NCI-H2196 (cell line): ENCODE measurements at regions not wholly inside any gene's neighbourhood (a gene's known extent, or its start where the extent isn't known, plus 50 kb on each side); places are given as distances from the start of the nearest gene placed in this dataset.
"Not testable (repeated sequence)": the region's sequence is repeated elsewhere in the genome, so short reads cannot be mapped to it uniquely, and the experiment has no call there.

Experiments
- DNase-seq: peaks from one replicate; lab custom pipeline; 2025; ENCODE audit not compliant: unreplicated experiment; lab: John Stamatoyannopoulos, UW

- DNase-seq, result no peak
Observed at GRCh38 chr2:59236723-59237122, 995.6 kb upstream of the FANCL start.

- DNase-seq, result no peak
Observed at GRCh38 chr2:59233920-59234319, 992.8 kb upstream of the FANCL start.

- no peak for DNase-seq
Observed at GRCh38 chr2:59233448-59233847, 992.3 kb upstream of the FANCL start.

DNA sequence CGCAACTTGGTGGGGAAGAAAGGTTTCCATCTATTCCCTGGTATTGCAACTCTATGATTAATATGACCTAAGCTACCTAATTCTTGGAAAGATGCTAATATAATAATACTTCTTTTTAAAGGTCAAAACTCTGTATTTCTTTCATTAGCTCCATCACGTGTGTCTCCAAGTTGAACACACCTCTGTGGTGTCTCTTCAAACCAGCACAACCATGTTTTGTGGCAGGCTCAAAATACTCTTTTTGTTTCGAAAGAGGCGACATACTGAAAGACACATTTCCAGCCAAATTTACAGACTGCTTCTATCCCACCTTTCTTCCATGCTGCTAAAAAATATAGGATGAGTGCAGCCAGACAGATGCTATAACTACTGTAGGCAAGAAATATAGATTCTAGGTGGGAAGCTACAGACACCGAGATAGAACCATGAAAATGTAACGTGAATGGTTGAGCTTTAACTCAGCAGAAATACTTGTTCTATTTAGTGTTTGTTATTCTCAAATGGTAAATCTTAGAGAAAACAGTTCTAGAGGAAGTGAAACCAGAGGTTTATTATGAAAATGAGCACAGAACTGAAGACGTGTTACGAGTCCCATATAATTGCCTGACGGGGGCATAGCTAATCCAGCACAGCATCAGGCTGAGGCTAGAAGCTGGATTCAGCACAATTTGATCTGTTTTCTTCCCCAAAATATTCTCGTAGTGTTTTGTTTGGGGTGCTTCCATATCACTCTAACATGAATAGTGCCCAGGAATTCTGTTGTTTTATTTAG lies 991.5 kb upstream of the FANCL start:
- DNase-seq, result no peak

DNA sequence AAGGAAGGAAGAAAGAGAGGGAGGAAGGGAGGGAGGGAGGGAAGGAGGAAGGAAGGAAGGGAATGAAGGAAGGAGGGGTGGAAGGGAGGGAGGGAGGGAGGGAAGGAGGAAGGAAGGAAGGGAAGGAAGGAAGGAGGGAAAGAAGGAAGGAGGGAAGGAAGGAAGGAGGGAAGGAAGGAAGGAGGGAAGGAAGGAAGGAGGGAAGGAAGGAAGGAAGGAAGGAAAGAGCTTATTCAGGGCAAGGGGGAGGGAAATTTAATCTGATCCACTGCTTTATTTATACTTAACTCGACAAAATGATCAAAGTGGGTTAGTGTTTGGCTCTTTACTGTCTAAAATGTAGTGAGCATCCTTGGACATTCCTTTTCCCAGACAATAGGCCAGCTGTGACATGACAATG lies 985.2 kb upstream of the FANCL start:
- not testable (repeated sequence) for DNase-seq

DNA sequence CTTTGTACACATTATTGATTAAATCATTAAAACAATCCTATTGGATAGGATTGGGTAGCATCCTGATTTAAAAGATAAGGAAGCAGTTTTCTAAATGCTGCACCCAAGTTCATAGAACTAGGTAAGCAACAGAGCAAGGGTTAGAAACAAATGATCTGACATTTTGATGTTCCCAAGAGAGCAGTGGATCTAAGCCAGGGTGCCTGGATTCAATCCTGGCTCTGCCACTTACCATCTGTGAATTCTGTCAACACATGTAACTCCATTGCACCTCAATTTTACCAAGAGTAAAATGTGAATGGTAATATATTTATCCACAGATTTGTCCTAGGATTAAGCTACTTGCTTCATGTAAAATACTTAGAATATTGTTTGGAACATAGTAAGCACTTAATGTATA lies 982.6 kb upstream of the FANCL start:
- DNase-seq, result no peak

- no peak for DNase-seq
Observed at GRCh38 chr2:59217360-59217759, 976.2 kb upstream of the FANCL start.

GRCh38 chr2:59206361-59206760 lies 965.2 kb upstream of the FANCL start:
- no peak for DNase-seq

- no peak for DNase-seq
Observed at GRCh38 chr2:59204040-59204439, 962.9 kb upstream of the FANCL start.

DNA sequence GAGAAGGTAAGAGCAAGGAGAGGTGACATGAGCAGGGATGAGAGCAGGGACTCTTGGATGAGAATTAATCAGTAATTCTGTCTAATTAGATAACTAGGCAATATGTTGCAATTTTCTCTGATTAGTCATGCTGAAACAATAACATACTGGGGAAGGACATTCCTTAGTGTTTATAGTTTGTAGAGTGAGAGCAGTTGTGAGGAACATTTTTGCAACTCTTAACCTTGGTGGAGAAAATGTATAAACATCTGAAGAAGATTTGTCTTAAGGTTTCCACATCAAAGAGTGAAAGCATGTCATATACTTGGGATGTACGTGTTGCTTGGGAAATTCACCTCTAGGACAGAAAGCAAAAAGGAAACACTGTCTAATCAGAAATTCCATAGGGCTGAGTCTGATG lies 955.4 kb upstream of the FANCL start:
- DNase-seq, result no peak

- no peak for DNase-seq
Observed at GRCh38 chr2:59195851-59196250, 954.7 kb upstream of the FANCL start.

GRCh38 chr2:59191781-59192180 lies 950.7 kb upstream of the FANCL start:
- no peak for DNase-seq

GRCh38 chr2:59190518-59190917 lies 949.4 kb upstream of the FANCL start:
- DNase-seq, result no peak

- DNase-seq, result no peak
Observed at GRCh38 chr2:59184276-59185020, 943.3 kb upstream of the FANCL start.

- no peak for DNase-seq
Observed at GRCh38 chr2:59183070-59183469, 941.9 kb upstream of the FANCL start.

DNA sequence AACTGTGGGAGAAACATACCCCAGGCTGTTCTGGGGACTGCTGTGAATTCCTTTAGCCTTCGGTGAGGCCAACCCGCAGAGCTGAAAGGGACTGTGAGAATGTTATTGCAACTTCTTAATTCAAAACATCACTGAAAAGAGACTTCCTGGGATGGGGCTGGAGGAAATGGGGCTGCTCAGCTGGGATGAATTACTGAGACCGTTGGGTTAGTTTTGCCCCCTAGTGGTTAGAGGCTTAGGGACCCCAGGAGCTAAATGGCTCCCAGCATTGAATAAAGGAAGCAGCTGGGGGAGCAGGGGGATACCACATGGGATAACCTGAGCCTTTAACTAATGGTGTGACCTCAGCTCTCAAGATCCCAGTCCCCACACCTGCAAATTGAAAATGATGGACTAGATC lies 941.1 kb upstream of the FANCL start:
- DNase-seq, result no peak

GRCh38 chr2:59181347-59181746 lies 940.2 kb upstream of the FANCL start:
- DNase-seq, result no peak

GRCh38 chr2:59180621-59181020 lies 939.5 kb upstream of the FANCL start:
- DNase-seq, result no peak

- no peak for DNase-seq
Observed at GRCh38 chr2:59180111-59180510, 939.0 kb upstream of the FANCL start.

GRCh38 chr2:59177748-59178147 lies 936.6 kb upstream of the FANCL start:
- DNase-seq, result peak; percentile 32

GRCh38 chr2:59176737-59177136 lies 935.6 kb upstream of the FANCL start:
- no peak for DNase-seq

- DNase-seq, result no peak
Observed at GRCh38 chr2:59174536-59175243, 933.6 kb upstream of the FANCL start.
